GM21360 (cell line): ENCODE measurements at regions not wholly inside any gene's neighbourhood (a gene's known extent, or its start where the extent isn't known, plus 50 kb on each side); places are given as distances from the start of the nearest gene placed in this dataset.

Source experiments
- ATAC-seq: cut with Tn5 transposase; IDR thresholded peaks from one replicate; pipeline ENCODE4 v1.9.1; 2021; ENCODE audit warnings: mild to moderate bottlenecking, moderate library complexity; ENCODE audit not compliant: unreplicated experiment

- no peak for ATAC-seq
Observed at GRCh38 chr18:24560511-24560981, 100.1 kb downstream of the HRH4 start.

GRCh38 chr18:24561369-24561965, 101.0 kb downstream of the HRH4 start:
- ATAC-seq: no peak

GRCh38 chr18:24567199-24567598, 106.8 kb downstream of the HRH4 start:
- ATAC-seq: no peak

- ATAC-seq: no peak
Observed at GRCh38 chr18:24570716-24571115, 110.3 kb downstream of the HRH4 start.

GRCh38 chr18:24582771-24583170, 122.3 kb downstream of the HRH4 start:
- no peak for ATAC-seq

GRCh38 chr18:24584205-24584604, 123.8 kb downstream of the HRH4 start:
- ATAC-seq: no peak

GRCh38 chr18:24584813-24585212, 124.4 kb downstream of the HRH4 start:
- no peak for ATAC-seq

- ATAC-seq: no peak
Observed at GRCh38 chr18:24585996-24586566, 125.6 kb downstream of the HRH4 start.

GRCh38 chr18:24586662-24587360, 126.4 kb downstream of the HRH4 start:
- no peak for ATAC-seq

GRCh38 chr18:24588440-24588839, 128.0 kb downstream of the HRH4 start:
- ATAC-seq: no peak

- no peak for ATAC-seq
Observed at GRCh38 chr18:24590946-24591345, 130.5 kb downstream of the HRH4 start.

GRCh38 chr18:24593401-24593800, 133.0 kb downstream of the HRH4 start:
- ATAC-seq: no peak

GRCh38 chr18:24593886-24594285, 133.4 kb downstream of the HRH4 start:
- no peak for ATAC-seq

GRCh38 chr18:24595561-24596031, 135.2 kb downstream of the HRH4 start:
- no peak for ATAC-seq

- no peak for ATAC-seq
Observed at GRCh38 chr18:24600076-24600654, 139.7 kb downstream of the HRH4 start.

- no peak for ATAC-seq
Observed at GRCh38 chr18:24601585-24601984, 141.1 kb downstream of the HRH4 start.

- ATAC-seq: no peak
Observed at GRCh38 chr18:24602201-24602600, 141.8 kb downstream of the HRH4 start.

- no peak for ATAC-seq
Observed at GRCh38 chr18:24603151-24603550, 142.7 kb downstream of the HRH4 start.

- ATAC-seq: no peak
Observed at GRCh38 chr18:24605444-24605843, 145.0 kb downstream of the HRH4 start.

- no peak for ATAC-seq
Observed at GRCh38 chr18:24609254-24609653, 148.8 kb downstream of the HRH4 start.

GRCh38 chr18:24611075-24611474, 150.6 kb downstream of the HRH4 start:
- no peak for ATAC-seq
